ENCODE measurements at regions not wholly inside any gene's neighbourhood (a gene's known extent, or its start where the extent isn't known, plus 50 kb on each side); places are given as distances from the start of the nearest gene placed in this dataset.

DNA sequence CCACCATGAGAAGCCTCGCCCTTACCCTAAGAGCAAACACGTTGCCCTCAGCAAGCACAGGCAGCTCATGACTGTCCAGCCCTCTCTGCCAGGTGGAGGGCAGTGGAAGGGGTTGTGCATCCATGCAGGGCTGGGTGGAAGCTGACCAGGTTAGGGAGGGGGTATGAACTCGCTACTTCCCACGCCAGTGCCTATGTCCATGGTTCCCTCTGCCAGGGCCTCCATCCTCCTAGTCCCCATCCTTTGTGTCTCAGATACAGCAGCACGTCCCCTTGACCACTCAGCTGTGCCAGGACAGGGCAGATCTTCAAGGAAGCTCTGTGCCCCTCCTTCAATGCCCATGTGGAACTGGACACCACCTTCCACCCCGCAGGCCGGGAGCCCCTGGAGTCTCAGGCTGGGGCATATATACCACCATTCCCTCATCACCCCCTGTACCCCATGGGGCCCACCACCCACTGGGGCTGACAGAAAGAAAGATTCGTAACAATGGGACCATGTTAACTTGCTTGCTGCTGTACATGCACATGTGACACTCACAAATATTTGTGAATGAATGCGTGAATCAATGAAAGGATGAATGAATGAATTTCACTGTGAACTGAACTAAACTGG is 90.7 kb downstream of the ANKRD60 start:
- no peak for TF ChIP-seq POLR2A (IDR thresholded peaks at IDR 0.05; ENCODE audit: low read depth, low read length)
- no peak for TF ChIP-seq TAF1 (IDR thresholded peaks at IDR 0.05; ENCODE audit: low read depth, low read length)

All from GM12891 (cell line).